ENCODE measurements at regions not wholly inside any gene's neighbourhood (a gene's known extent, or its start where the extent isn't known, plus 50 kb on each side); places are given as distances from the start of the nearest gene placed in this dataset.

GRCh38 chr11:113629562-113629961 lies 76.5 kb downstream of the TMPRSS5 start:
- H3K4me2 ChIP-seq (ENCODE audit: insufficient read depth, low read length) = no peak overlapping the region
- H3K36me3 ChIP-seq (ENCODE audit: control insufficient read depth, insufficient read depth, low read length) = no peaks in the 10 kb centered on the region
- H3K9me3 ChIP-seq (replicated peaks; ENCODE audit: control insufficient read depth, insufficient read depth, low read depth, low read length) = no peaks in the 10 kb centered on the region
- H2AFZ ChIP-seq (ENCODE audit: low read depth, low read length) = peak overlapping the region; percentile 38
- H3K27me3 ChIP-seq (ENCODE audit: control insufficient read depth in 2 of 2, insufficient read depth in 2 of 2, low read length in 2 of 2) = no peaks in the 10 kb centered on the region
- TF ChIP-seq ZNF133 (CRISPR knock-in tag; IDR thresholded peaks at IDR 0.05) (no peak), RAD21 (CRISPR knock-in tag; conservative IDR thresholded peaks at IDR 0.05 in 1 of 2, IDR thresholded peaks at IDR 0.05 in 1 of 2) (no peak), ZNF174 (CRISPR knock-in tag; IDR thresholded peaks at IDR 0.05) (no peak), POU5F1 (IDR thresholded peaks at IDR 0.05; ENCODE audit: borderline replicate concordance, low read depth, low read length, partially characterized antibody) (no peak), KLF16 (IDR thresholded peaks at IDR 0.05) (no peak)
- DNase-seq (ENCODE audit: extremely low read depth in 1 of 4, low spot score in 3 of 4) (no peak), FAIRE-seq (no peak), ATAC-seq (no peak)
- H3K27ac ChIP-seq (ENCODE audit: extremely low read depth, low read depth, low read length) = no peak overlapping the region
- H4K20me1 ChIP-seq (replicated peaks; ENCODE audit: control insufficient read depth, insufficient read depth, low read length) = no peaks in the 10 kb centered on the region
- 75% methylated on average over 8 of the region's 8 CpGs for WGBS (ENCODE audit: insufficient coverage, low coverage, missing lambda C conversion rate)
- no TSS peak for BruUV-seq (replicated peaks)
- H3K4me3 ChIP-seq = no peak overlapping the region
- ChIA-PET POLR2A (interaction anchor here (0.6 to 0.7 kb wide), 2 partner anchors 11 to 170 kb away, joined by 3 to 5 read pairs; no protein-coding TSS in a partner anchor), CTCF (ENCODE audit: low intra/inter-chr PET ratio) (no interaction called here)
- peaks cover 3 to 12% of the 10 kb centered on the region in 2 experiments; a peak in 3 of 5 replicates for H3K4me1 ChIP-seq (replicated peaks in 1 of 2; ENCODE audit: control insufficient read depth in 2 of 2, insufficient read depth in 2 of 2, low read length in 2 of 2)
- no peak overlapping the region; a peak in 1 of 4 replicates for H3K9ac ChIP-seq (ENCODE audit: insufficient read depth in 1 of 2, low read depth in 2 of 2, low read length in 2 of 2)
- intact Hi-C loops (cut with micrococcal nuclease) (no loop called here), in situ Hi-C loops (cut with MboI) (no loop called here)
- no peaks in the 10 kb centered on the region for H3K79me2 ChIP-seq (ENCODE audit: control insufficient read depth, insufficient read depth, low read length)
- no peaks in the 10 kb centered on the region for H3K9me1 ChIP-seq (ENCODE audit: control insufficient read depth, insufficient read depth, low read length)

- H2AFZ ChIP-seq (ENCODE audit: low read depth, low read length) = peak overlapping the region; percentile 51
- no peak overlapping the region for H3K9ac ChIP-seq (ENCODE audit: insufficient read depth in 1 of 2, low read depth in 2 of 2, low read length in 2 of 2)
- in situ Hi-C loops (cut with MboI) = no loop called here
- FAIRE-seq (peak; percentile 44), DNase-seq (ENCODE audit: extremely low read depth in 1 of 4, low spot score in 3 of 4) (no peak), ATAC-seq (peak; percentile 63)
- H4K20me1 ChIP-seq (replicated peaks; ENCODE audit: control insufficient read depth, insufficient read depth, low read length) = no peaks in the 10 kb centered on the region
- no peak overlapping the region for H3K27ac ChIP-seq (ENCODE audit: extremely low read depth, low read depth, low read length)
- intact Hi-C loops (cut with micrococcal nuclease) = no loop called here
- no peaks in the 10 kb centered on the region for H3K9me1 ChIP-seq (ENCODE audit: control insufficient read depth, insufficient read depth, low read length)
- peaks cover 0 to 6% of the 10 kb centered on the region in 2 experiments; a peak in 3 of 5 replicates for H3K4me1 ChIP-seq (replicated peaks in 1 of 2; ENCODE audit: control insufficient read depth in 2 of 2, insufficient read depth in 2 of 2, low read length in 2 of 2)
- no peaks in the 10 kb centered on the region for H3K27me3 ChIP-seq (ENCODE audit: control insufficient read depth in 2 of 2, insufficient read depth in 2 of 2, low read length in 2 of 2)
- no peaks in the 10 kb centered on the region for H3K79me2 ChIP-seq (ENCODE audit: control insufficient read depth, insufficient read depth, low read length)
- no peak overlapping the region for H3K4me2 ChIP-seq (ENCODE audit: insufficient read depth, low read length)
- no peak overlapping the region for H3K4me3 ChIP-seq
- 32% methylated on average over 2 of the region's 2 CpGs for WGBS (ENCODE audit: insufficient coverage, low coverage, missing lambda C conversion rate)
- H3K9me3 ChIP-seq (replicated peaks; ENCODE audit: control insufficient read depth, insufficient read depth, low read depth, low read length) = no peaks in the 10 kb centered on the region
- BruUV-seq (replicated peaks) = no TSS peak
- H3K36me3 ChIP-seq (ENCODE audit: control insufficient read depth, insufficient read depth, low read length) = no peaks in the 10 kb centered on the region
- ChIA-PET CTCF (ENCODE audit: low intra/inter-chr PET ratio) (no interaction called here), POLR2A (interaction anchor here (0.9 kb wide), 1 partner anchor 9 kb away, joined by 3 read pairs; no protein-coding TSS in a partner anchor)
- TF ChIP-seq ZNF699 (CRISPR knock-in tag; IDR thresholded peaks at IDR 0.05; ENCODE audit: insufficient replicate concordance) = no peak
- no peak for TF ChIP-seq NELFE (IDR thresholded peaks at IDR 0.05; ENCODE audit: insufficient read depth, insufficient read length)
- no peak for TF ChIP-seq ZNF232 (CRISPR knock-in tag; IDR thresholded peaks at IDR 0.05)
- TF ChIP-seq BMI1 (IDR thresholded peaks at IDR 0.05; ENCODE audit: low read length) = no peak
- no peak for TF ChIP-seq ZNF398 (CRISPR knock-in tag; IDR thresholded peaks at IDR 0.05)
- TF ChIP-seq, protein P1, sequence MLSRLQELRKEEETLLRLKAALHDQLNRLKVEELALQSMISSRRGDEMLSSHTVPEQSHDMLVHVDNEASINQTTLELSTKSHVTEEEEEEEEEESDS (CRISPR knock-in tag; IDR thresholded peaks at IDR 0.05) = no peak
- TF ChIP-seq CHD1 (IDR thresholded peaks at IDR 0.05; ENCODE audit: low read length) = no peak
- TF ChIP-seq TCF15 (CRISPR knock-in tag; IDR thresholded peaks at IDR 0.05) = no peak
Measured at GRCh38 chr11:113628912-113629311, 77.2 kb downstream of the TMPRSS5 start.

Data from K562 (cell line).